ENCODE measurements at regions not wholly inside any gene's neighbourhood (a gene's known extent, or its start where the extent isn't known, plus 50 kb on each side); places are given as distances from the start of the nearest gene placed in this dataset.
A peak's percentile ranks its signal among the peaks of the same experiment; 100 is the strongest.

DNA sequence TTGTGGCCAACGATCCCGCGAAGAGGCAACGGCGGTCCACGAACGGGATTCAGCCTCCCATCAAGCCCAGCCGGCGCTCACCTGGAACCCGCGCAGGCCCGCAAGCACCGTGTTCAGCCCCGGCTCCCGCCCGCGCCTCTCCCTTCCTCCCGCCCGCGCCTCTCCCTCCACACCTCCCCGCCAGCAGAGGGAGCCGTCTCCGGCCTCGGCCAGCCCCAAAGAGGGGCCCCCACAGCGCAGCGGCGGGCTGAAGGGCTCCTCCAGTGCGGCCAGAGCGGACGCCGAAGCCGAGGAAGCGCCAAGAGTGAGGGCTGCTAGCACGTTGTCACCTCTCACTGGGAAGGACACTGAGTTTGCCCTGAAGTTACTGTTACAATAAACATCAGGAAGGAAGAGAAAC is 55.3 kb upstream of the LAPTM4A start:
- peak overlapping the region; percentile 59 for H3K4me3 ChIP-seq (ENCODE audit: low read depth, low read length)
- TF ChIP-seq, protein P1, sequence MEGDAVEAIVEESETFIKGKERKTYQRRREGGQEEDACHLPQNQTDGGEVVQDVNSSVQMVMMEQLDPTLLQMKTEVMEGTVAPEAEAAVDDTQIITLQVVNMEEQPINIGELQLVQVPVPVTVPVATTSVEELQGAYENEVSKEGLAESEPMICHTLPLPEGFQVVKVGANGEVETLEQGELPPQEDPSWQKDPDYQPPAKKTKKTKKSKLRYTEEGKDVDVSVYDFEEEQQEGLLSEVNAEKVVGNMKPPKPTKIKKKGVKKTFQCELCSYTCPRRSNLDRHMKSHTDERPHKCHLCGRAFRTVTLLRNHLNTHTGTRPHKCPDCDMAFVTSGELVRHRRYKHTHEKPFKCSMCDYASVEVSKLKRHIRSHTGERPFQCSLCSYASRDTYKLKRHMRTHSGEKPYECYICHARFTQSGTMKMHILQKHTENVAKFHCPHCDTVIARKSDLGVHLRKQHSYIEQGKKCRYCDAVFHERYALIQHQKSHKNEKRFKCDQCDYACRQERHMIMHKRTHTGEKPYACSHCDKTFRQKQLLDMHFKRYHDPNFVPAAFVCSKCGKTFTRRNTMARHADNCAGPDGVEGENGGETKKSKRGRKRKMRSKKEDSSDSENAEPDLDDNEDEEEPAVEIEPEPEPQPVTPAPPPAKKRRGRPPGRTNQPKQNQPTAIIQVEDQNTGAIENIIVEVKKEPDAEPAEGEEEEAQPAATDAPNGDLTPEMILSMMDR (conservative IDR thresholded peaks at IDR 0.05; ENCODE audit: low read depth, low read length), result peak; percentile 72
- DNase-seq (ENCODE audit: low read depth), result peak; percentile 70

DNA sequence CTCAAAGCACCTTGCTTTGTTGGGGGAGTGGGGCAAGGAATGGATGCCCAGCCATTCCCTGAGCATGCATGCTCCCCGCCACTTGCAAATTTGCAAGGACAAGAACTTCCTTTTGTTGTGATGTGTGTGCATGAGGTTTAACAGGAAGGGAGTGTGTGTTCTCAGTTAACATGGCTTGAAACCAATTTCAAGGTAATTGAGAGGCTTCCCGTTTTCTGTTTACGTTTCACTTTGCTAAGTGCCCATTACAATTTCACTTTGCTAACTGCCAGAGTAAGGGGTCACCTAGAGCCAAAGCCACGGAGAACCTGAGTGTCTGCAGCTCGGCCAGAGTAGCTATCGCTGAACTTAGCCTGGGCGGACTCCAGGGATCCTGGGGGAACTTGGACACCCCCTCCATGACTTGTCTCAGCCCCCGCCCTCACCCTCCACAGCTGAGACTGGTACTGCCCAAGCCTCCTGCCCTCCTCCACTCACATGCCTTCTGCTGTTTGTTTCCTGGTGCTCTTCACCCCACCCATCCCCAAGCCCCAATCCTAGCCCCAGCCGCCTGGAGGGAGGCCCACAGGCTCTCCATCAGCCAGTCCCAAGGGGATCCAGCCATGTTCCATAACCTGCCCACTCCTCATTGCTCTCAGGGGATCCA is 53.6 kb upstream of the LAPTM4A start:
- TF ChIP-seq, protein P1 (conservative IDR thresholded peaks at IDR 0.05; ENCODE audit: low read depth, low read length), result no peak
- DNase-seq (ENCODE audit: low read depth), result no peak
- no peak overlapping the region for H3K4me3 ChIP-seq (ENCODE audit: low read depth, low read length)

DNA sequence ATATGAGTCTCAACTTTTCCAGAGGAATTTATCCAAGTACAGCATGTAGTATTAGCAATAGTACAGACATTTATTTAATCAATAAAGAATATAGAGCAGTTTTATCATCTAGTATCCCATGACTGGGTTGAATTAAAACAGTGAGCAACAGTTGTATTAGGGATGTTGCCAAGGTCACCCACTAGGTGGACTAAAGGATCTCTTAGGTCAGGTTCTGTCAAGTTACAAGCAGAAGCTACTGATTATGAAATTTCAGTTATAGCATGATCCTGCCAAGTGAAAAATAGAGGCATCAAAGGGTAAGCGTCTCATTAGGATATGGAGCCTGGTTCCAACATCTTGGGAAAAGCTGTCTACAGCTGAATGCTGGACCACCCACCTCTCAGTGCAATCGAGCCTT is 52.1 kb upstream of the LAPTM4A start:
- TF ChIP-seq, protein P1 (conservative IDR thresholded peaks at IDR 0.05; ENCODE audit: low read depth, low read length), result no peak
- no peak overlapping the region for H3K4me3 ChIP-seq (ENCODE audit: low read depth, low read length)
- DNase-seq (ENCODE audit: low read depth), result peak; percentile 47
